Putamen (tissue), 1 donor: ENCODE measurements at regions not wholly inside any gene's neighbourhood (a gene's known extent, or its start where the extent isn't known, plus 50 kb on each side); places are given as distances from the start of the nearest gene placed in this dataset.

Source experiments
- DNase-seq: peaks from one replicate; pipeline ENCODE4 v3.0.0-alpha.2; 2016; ENCODE audit warnings: low spot score

DNA sequence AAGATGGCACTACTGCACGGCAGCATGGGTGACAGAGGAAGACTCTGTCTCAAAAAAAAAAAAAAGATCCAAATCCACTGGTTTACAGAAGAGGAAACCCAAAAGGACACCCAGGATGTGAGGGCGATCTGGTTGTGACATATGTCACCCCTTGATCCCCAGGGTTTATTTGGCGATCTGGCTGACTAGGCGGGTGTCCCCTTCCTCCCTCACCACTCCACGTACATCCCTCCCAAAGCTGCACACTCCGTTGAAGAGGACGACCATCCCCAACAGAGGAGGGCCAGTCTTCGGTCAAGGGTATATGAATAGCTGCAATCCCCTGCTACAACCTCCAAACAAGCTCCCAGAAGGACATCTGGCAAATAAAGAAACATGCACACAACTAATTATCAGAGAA is 111.6 kb downstream of the HTR5A start:
- no peak for DNase-seq

DNA sequence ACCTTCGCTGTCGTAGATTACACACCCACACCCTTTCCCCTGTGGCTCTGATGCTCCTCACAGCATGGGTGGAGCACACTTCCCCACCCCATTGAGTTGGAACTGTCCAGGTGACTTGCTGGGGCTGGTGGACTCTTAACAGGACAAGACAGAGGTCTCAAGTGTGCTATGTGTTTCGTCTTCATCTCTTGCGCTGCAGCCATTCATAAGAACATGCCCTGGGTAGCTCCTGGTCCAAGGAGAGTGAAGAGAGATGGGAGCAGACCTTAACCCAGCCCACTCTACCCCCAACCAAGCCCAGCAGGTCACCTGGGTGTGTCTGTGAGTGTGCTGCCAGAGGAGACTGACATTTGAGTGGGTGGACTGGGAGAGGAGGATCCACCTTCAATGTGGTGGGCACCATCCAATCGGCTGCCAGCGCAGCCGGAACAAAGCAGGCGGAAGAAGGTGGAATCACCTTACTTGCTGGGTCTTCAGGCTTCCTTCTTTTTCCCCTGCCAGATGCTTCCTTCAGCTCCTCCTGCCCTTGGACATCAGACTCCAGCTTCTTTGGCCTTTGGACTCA is 112.4 kb downstream of the HTR5A start:
- DNase-seq, result no peak

DNA sequence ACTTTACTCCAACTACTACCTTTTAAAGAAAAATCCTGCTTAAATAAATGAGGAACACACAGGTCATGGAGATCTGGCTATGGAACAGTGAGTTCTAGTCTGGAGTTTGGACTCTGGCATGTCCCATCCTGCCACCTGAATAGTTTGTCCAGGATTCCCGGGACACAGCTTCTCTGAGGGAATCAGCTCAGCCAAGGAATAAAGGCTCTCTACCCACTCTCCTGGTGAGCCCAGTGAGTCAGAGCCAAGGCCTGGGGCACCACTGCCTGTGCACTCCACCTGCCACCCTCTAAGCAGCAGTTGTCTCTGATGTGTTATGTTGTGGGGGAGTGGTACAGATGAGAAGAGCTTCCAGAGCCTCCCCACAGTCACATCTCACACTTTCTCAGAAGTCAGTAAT is 113.5 kb downstream of the HTR5A start:
- no peak for DNase-seq

DNA sequence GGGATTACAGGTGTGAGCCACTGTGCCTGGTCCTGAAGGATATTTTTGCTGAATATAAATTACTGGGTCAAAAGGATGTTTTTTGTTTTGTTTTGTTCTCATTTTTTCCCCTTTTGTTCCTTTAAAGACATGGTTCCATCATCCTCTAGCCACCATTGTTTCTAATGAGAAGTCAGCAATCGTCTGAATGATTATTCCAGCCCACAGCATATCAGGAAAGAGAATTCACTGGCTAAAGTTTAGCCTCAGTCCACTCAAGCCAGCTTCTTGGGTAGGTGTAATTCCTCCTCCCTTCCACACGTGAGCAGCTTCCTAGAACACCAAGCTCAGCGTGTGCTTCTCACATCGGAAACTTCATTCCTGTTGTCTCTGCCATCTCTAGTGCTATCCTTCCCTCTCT is 112.8 kb upstream of the INSIG1 start:
- no peak for DNase-seq

DNA sequence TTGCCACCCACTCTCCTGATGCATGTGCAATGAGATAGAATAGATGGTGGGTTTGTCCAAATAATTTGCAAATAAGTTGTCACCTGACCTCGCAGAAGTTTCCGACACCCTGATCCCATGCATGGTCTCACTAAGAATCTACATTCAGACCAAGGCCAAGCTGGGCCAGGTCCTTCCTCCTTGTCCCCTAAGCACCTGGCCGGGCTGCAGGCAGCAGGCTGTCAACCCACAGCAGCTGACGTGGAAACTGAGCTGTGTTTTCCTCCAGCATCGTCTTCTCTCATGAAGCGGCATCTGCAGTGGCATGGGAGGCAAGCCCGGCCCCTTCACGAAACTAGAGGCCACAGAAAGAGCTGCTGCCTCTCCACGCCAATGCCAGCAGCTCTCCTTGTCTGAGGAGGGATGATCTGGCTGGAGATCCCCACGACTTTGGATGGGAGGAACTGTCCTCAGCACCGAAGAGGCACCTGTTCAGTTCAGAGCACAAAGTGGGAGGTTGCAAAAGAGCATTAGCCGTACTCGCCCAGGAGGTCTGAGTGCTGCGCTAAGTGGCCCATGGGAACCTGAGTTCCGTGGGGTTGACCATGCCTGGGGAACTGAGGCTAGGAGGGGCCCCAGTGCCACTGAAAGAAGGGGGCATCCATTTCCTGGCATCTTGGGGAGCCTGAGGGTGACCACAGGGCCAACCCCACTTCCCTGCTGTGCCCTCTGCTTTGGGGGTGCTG is 110.5 kb upstream of the INSIG1 start:
- DNase-seq, result no peak

DNA sequence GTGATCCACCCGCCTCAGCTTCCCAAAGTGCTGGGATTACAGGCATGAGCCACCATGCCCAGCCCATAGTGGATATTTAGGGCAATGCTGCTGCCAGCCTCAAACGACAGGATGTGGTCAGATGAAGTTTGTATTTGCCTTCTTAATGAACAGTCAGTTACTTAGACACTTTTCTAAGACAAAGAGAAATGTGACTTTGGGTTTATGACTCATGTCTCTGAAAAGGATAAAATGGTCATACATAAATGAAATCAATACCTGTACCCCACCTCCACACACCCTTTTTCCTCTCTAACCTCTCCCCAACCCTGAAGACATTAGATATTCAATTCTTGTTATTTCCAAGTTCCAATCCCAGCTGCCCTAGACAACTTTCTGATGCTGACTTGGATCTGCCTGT is 109.3 kb upstream of the INSIG1 start:
- DNase-seq, result no peak

DNA sequence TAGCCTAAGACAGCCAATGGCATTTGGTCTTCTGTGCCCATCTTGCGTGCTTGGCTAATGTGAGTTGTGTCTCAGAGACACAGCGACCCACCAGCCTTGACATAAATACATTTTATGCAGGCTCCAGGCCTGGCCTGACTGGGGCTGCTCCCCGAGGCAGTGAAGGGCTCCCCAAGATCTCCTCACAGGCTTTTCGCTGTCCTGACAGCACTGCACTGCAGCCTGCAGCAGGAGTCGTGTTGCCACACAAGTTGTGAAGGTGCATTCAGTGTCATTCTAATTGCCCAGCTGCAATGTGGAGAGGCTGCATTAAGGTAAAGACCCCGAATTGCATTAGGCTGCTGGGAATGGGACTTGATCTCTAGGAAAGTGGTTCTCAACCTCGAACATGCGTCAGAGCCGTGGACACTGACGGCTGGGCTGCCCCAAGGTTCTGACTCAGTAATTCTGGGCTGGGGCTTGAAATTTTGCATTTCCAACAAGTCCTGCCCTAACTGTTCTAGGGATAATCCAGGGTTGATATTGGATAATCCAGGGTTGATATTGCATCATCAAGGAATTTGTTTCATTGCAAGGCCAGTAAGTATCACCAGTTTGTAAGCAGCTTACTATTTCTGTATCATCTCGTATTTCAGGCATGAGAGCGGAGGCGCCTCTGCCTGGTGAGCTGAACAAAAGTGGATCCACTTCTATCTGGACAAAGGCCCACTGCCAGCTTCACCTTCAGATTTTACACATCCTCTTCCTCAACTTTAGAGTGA is 108.7 kb upstream of the INSIG1 start:
- no peak for DNase-seq

DNA sequence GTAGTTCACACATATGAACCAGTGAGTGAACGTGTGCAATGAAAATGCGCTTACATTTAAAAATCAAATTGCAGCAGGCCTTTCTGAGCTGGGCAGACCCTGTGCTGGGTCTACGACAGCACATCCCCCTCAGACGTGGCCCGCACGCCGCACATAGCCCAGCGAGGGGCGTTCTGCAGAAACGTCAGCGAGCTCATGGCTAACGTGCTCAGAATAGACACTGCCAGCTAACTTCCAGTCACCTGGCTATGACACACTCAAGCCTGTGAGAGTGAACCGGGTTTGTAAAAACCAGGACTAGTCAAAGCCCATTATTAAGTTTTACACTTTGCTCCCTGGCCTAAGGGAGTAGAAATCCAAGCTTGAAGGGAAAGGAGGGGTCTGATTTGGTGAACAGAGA is 108.1 kb upstream of the INSIG1 start:
- DNase-seq, result no peak

DNA sequence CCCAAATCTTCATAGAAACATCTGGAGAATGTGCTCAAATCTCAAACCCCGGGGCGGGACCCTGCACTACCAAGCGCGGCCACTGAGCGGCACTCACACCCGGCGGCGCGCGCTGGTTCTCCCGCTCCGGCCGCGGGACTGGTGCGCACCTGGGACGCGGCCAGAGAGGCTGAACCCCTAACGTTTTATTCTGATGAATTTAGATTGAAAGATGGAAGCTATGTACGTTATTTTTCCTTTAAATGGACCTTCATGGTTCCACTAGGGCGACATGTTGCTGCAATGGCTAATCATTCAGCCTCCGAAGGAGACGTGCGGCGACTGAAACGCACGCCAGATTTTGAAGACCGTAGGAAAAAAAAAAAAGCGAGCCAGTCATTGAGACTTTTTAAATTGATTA is 107.0 kb upstream of the INSIG1 start:
- DNase-seq, result no peak

DNA sequence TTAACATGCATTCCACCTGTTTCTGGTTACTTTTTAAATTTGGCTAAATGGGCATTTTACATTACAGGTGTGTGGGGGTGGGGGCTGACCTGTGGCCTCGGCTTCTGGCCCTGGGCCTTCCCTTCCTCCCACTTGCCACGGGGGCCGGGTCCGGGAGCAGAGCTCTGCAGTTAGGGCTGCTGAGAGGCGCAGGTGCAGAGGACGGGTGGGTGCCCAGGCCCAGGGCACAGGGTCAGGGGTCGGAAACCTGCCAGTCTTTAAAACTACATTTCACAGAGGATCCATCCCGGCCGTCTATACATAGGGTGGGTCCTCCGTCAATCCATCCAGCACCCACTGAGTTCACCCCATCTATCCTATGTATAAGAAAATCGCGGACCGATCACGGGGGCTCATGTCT is 106.5 kb upstream of the INSIG1 start:
- DNase-seq, result no peak

DNA sequence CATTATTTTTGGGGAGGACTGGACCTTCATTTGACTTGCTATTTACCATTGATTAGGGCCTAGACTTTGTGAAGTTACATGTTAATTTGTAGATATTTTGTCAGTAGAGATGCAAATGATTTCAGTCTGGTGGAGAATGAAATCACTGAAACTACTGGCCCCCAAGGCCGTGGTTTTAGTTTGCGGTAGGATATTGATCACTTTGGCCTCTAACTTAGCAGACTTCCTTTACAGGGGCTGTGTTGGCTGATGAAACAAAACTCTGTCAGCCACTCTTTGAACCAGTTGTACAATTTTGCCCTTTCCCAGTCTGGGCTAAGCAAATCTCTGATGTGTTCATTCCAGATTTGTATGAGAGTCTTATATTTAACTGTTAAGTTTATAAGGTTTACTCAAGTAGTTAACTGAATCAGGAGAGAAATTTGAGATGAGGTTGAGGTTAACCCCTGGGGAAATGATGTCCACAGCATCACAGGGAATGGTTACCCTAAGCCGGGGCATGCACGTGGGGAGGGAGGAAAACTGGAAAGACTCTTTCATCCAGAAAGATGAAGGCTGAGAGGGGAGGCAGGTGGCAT is 105.7 kb upstream of the INSIG1 start:
- no peak for DNase-seq

DNA sequence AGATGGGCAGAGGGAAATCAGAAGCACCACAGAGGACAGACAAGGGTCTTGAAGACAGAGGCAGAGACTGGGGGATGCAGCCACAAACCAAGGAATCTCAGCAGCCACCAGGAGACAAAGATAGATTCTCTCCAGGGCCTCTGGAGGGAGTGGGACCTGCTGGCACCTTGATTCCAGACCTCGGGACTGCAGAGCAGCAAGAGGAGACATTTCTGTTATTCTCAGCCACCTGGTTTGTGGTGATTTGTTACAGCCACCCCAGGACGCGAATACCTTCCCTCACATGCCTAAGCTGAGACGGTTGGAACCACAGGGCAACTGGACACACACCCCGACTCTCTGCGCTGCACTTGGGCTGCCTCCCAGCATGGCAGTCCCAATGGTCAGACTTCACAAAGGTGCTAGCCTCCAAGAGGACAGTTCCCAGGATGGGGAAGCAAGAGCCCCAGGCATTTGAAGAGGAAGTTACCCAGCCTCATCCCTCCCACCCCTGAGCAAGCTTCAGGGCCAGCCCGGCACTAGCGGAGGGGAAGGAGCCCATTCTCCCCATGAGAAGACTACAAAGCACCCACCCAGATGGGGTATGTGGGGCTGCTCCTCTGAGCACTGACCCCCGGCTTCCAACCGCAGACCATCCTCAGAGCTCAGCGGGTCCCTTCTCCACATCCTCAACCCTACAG is 104.6 kb upstream of the INSIG1 start:
- DNase-seq, result no peak

DNA sequence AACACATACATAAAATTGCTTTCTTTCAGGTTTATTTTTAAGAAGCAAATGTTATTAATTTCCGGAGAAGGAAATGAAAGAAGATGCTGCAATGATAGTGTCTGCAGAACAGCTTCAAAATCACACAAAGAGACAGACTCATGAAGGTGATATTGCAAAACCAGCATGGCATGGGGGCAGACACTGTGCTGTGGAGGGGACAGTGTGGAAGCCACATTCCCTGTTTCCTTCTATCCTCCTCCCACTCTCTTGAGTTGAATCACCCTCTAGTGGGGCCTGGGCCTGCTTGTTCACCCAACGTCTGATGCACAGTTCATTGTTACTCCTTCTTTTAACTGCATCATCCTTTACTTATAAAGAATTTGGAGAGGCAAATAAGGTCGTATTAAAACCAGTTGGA is 104.0 kb upstream of the INSIG1 start:
- DNase-seq, result no peak

DNA sequence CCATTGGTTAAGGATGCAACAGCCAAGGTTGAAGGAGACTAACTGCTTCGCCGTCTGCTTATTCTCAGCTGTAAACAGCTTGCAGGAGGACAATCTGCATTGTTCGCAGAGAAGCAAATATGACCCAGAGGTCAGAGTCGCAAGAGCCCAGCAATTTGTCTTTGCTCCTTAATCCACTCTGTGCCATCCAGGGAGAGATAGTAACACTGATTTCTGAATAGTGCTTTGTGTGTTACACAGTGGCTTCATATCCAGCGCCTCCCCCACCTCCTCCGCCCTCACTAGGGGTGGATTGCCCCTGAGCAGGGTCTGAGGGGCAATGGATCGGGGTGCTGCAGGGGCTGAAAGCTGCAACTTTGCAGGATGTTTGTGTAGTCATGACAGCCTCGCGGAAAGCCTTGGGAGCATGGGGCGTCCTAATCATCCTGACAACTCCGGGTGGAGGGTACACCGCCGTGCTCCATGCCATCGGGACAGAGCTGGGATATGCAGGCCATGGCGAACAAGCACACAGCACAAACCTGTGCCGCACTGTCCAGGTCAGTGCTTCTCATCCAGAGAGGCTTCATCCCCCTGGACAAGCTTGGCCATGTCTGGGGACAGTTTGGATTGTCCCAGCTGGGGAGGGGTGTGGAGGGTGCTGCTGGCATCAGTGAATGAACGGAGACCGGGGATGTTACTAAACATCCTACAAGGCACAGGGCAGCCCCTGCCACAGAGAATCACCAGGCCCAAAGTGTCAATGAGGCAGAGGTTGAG is 103.1 kb upstream of the INSIG1 start:
- DNase-seq, result no peak

DNA sequence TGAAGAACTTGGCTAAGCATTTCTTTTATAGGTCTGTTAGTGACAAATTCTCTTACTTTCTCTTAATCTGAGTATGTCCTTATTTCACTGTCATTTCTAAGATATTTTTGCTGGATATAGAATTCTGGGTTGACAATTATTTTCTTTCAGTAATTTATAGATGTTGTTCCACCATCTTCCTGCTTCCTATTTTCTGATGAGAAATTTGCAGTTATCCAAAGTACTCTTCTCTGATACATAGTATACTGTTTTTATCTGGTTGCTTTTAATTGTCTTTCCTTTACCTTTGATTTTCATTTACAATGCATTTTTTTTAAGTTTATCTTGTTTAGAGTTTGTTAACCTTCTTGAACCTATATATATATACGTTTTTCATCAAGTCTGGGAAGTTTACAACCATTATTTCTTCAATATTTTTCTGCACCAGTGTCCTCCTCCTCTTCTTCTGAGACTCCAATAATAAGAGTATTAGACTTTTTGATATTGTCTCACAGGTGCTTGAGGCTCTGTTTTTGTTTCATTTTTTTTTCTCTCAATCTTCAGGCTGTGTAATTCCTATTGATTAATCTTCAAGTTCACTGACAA is 101.6 kb upstream of the INSIG1 start:
- no peak for DNase-seq

DNA sequence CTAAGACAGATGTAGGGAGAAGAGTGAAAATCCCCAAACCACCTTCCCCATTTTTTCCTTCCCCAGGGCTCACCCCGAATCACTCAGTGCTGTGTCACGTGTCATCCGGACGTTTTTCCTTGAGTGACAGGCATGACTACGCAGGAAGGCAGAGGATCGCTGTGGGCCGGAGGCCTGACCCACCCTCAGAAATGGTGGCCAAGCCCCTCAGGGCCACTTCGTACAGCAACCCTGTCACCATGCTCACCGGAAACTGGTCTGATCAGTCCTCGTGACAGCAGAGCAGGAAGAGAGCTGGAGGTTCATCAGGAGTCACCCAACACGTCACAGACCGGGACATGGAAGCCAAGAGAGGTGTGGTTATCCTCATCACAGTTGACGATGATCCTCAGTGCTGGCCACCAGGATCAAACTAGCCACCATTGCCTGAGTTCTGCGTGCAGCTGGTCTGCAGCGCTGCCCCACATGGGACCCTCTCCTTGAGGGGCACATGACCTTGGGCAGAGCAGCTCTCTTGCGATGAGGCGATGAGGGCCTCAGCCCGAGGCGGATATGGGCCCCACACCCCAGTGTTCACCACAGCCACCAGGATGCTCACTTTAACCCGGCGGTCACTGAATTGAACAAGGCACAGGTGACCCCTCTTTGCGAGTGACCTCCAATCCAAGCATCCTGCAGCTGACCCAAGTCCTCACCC is 99.3 kb upstream of the INSIG1 start:
- no peak for DNase-seq

DNA sequence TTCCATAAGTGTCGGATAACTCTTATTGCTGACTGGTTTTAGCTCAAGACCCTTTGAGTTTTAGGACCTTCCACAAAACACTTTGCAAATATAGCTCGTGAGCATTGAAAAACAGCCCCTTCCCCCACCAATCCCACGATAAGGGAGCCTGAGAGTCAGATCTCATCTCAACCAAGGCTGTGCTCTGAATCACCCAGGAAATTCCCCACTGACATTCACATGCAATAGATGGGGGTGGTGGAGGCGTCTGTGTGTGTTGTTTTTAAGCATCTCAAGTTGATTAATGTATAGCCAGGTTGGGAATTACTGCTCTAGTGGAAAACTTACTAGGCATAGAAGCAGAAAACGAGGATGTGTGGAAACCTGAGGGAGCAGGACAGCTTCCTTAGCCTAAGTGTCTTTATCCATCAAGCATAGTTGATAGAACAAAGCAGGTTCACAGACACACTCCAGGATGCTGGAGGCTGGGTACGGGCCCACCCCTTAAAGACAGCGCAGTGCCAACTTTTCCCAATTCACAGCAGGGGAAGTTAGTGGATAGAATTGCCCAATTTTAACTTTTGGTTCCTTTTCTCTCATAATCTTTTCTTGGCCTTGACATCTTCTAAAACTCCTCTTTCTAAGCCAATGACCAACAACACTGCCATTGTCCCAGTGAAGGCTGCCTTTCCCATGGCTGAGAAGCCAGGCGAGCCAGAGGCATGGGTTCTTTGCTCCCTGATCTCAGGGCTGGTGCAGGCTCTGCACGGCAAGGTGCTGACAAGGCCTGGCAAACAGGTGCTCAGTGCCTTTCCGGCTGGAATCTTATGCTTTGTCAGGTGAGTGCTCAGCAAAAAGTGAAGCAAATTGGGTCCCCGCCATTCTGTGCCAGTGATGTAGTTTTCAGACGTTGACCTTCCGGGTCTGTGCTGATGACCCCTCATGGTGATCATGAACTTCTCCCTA is 98.5 kb upstream of the INSIG1 start:
- peak; percentile 44 for DNase-seq

DNA sequence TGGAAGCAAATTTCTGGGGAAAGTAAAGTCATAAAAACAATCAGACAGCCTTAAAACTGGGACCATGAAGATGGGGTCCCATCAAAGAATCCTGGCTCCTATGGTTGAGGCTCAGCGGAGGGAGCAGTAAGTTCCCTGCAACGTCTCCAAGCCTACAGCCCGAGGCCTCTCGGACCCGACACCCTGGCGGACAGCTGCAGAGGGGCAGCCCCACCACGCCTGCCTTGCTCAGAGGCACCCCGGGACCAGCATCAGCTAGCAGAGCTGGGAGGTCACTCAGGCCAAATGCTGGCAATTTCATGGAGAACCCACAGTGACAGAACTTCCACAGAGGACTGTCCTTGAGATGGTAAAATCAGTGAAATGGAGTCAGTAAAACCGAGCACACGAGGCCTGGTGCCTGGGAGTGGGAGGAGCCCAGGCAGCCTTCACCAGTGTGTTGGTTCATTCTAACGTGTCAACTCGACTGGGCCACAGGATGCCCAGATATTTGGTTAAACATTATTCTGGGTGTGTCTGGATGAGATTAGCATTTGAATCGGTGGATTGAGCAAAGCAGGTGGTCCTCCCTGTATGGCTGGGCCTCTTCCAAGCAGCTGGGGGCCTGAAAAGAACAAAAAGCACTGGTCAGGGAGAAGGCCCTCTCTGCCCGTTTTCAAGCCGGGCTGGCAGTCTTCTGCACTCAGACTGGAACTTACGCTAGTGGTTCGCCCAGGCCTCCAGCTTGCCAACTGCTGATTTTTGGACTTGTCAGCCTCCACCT is 96.2 kb upstream of the INSIG1 start:
- no peak for DNase-seq
